Fibroblast of mammary gland (primary cell): ENCODE measurements at regions not wholly inside any gene's neighbourhood (a gene's known extent, or its start where the extent isn't known, plus 50 kb on each side); places are given as distances from the start of the nearest gene placed in this dataset.

Experiments used
- DNase-seq: peaks from one replicate; pipeline ENCODE4 v3.0.0-alpha.2; 2010; ENCODE audit warnings: low read depth
- H3K4me3 ChIP-seq: 2 replicates; pipeline ENCODE4 v1.5.1; 2011; ENCODE audit warnings: low read depth, mild to moderate bottlenecking, low read length, moderate library complexity; ENCODE audit not compliant: control insufficient read depth
- TF ChIP-seq, protein P1 (sequence below): conservative IDR thresholded peaks from 2 replicates; pipeline ENCODE4 v1.5.1; 2011; ENCODE audit warnings: low read depth, low read length, inconsistent platforms; ENCODE audit not compliant: control insufficient read depth, insufficient read depth

DNA sequence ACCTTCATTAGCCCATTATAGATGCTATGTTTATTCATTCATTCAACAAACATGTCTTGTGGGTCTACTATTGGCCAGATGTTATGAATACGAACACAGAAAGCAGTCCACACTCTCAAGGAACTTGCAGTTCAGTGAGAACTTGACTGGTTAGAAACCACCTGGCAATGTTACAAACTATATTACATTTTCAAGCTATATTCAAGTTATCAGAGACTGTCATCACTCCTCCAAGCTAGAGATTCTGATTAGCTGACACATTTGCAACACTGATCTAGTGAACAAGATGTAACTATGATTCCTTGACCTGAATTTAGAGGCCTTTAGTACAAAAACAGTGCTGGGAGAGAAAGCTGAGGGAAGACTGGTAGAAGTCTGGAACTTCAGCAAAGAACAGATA lies 170.7 kb upstream of the EEA1 start:
- TF ChIP-seq, protein P1, sequence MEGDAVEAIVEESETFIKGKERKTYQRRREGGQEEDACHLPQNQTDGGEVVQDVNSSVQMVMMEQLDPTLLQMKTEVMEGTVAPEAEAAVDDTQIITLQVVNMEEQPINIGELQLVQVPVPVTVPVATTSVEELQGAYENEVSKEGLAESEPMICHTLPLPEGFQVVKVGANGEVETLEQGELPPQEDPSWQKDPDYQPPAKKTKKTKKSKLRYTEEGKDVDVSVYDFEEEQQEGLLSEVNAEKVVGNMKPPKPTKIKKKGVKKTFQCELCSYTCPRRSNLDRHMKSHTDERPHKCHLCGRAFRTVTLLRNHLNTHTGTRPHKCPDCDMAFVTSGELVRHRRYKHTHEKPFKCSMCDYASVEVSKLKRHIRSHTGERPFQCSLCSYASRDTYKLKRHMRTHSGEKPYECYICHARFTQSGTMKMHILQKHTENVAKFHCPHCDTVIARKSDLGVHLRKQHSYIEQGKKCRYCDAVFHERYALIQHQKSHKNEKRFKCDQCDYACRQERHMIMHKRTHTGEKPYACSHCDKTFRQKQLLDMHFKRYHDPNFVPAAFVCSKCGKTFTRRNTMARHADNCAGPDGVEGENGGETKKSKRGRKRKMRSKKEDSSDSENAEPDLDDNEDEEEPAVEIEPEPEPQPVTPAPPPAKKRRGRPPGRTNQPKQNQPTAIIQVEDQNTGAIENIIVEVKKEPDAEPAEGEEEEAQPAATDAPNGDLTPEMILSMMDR: no peak
- DNase-seq: no peak
- no peak overlapping the region for H3K4me3 ChIP-seq

DNA sequence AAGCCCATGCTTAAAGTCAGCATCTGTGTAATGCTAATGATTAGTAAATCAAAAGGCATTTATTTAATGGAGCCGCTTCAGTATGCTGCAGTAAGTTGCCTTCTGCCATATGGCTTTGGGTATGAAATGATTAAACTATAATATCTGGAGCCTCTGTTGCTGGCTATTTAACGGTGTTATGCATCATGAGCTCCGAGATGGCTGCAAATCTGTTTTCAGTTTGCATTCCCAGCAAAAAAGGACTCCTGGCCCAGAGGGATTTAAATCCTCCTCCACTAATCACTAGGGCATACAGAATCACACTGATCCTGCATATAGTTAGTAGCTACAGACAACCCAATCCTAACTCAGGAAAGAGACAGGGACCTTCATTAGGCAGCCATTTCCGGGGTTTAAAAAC lies 171.5 kb upstream of the EEA1 start:
- H3K4me3 ChIP-seq: no peak overlapping the region
- TF ChIP-seq, protein P1: no peak
- DNase-seq: peak; percentile 51

DNA sequence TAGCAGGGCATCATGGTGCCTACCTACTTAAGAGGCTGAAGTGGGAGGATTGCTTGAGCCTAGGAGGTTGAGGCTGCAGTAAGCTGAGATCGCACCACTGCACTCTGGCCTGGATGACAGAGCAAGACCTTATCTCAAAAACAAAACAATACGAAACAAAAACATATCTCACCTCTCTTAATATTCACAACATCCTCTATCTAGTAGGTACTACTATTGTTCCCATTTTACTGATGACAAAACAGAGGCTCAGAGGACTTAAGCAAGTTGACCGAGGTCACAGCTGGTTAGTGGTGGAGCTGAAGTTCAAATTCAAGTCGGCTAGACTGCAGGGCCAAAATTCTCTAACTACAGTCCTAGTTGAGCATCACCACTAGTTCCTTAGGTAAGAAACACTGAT lies 172.3 kb upstream of the EEA1 start:
- TF ChIP-seq, protein P1: no peak
- H3K4me3 ChIP-seq: no peak overlapping the region
- DNase-seq: no peak

DNA sequence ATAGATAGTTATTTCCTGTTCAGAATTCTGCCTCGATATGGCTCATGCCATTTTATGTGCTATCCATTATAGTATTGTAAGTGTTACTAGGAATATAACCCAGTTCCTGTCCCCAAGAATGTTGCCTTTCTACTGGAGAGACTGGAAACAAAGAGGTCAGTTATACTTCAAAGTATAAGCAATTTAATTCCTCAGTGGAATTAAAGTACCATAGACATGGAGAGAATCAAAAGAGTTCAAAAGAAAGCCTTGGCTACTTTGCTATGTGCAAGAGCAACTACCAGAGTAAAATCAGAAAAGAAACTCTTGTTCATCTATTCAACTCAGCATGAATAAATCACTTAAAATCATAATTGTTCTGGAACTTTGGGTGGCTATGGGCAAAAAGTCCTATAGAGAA lies 173.2 kb upstream of the EEA1 start:
- H3K4me3 ChIP-seq: no peak overlapping the region
- no peak for DNase-seq
- TF ChIP-seq, protein P1: no peak

DNA sequence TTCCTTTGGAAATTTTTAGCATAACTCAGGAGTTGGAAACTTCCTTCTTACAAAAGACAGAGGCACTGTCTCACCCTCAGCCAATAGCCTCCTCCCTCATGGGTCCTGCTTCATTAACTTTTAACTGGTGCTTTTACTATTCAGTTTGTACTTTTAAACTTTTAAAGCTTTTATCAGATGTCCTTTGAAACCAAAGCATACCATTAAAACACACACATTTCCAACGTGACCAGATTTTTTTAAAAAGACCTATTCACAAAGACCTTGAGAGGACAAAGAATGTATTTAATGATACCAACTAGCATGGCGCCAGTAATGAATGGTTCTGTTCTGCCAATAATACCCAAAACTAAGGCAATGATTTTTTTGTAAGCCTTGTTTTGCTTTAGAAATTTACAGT lies 173.6 kb upstream of the EEA1 start:
- H3K4me3 ChIP-seq: no peak overlapping the region
- DNase-seq: no peak
- TF ChIP-seq, protein P1: no peak

DNA sequence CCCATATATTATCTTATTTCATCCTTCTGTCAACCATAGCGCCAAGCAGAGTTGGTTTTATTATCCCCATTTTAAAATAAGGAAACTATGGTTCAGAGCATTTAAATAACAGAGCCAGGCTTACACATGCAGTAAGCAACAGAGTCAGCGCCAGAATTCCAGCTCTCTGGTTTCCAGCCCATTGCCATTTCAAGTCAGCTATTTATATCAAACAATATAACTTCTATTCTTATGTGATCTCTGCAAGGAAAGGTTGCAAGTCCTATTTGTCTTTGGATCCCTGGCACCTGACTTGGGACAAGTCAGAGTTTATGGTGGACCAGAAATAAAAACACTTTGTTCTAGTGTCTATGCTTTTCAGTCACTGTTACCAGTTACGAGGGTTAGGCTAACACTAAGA lies 174.1 kb upstream of the EEA1 start:
- no peak for DNase-seq
- TF ChIP-seq, protein P1: no peak
- H3K4me3 ChIP-seq: no peak overlapping the region

DNA sequence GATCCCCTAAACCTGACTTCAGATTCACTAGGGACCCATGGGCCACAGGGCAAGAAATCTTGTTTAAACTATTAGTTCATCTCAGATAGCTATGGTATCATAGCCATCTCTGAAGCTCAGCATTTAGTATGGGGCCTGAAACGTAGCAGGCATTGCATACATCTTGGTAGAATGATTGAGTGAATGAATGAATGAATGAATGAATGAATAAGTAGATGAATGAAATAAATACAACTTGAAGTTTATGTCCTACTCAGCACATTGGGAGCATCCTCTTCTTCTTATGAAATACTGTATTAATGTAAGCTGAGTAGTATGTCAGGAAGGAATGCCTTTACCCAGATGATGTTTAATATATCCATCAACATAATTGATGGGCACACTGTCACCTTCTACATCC lies 175.4 kb upstream of the EEA1 start:
- no peak overlapping the region for H3K4me3 ChIP-seq
- TF ChIP-seq, protein P1: no peak
- no peak for DNase-seq
